GM13976 (cell line): ENCODE measurements at regions not wholly inside any gene's neighbourhood (a gene's known extent, or its start where the extent isn't known, plus 50 kb on each side); places are given as distances from the start of the nearest gene placed in this dataset.
A peak's percentile ranks its signal among the peaks of the same experiment; 100 is the strongest.
"Not testable (repeated sequence)": the region's sequence is repeated elsewhere in the genome, so short reads cannot be mapped to it uniquely, and the experiment has no call there.

Experiments used
- DNase-seq: peaks from one replicate; pipeline ENCODE4 v3.0.0; 2012; ENCODE audit warnings: low spot score
- in situ Hi-C: fragments of 300-500 bp; cut with MboI; formaldehyde crosslinking; loops from one replicate; pipeline ENCODE4 v1.12.0; 2022; ENCODE audit warnings: low sequenced_read_pairs, mixed read lengths, inconsistent platforms; ENCODE audit not compliant: unreplicated experiment
- TF ChIP-seq, protein P1 (sequence below): IDR thresholded peaks from 2 replicates; pipeline ENCODE4 v1.5.1; 2012; ENCODE audit warnings: borderline replicate concordance, mild to moderate bottlenecking; ENCODE audit not compliant: insufficient read depth; ENCODE audit errors: extremely low read depth, missing control alignments, control extremely low read depth

DNA sequence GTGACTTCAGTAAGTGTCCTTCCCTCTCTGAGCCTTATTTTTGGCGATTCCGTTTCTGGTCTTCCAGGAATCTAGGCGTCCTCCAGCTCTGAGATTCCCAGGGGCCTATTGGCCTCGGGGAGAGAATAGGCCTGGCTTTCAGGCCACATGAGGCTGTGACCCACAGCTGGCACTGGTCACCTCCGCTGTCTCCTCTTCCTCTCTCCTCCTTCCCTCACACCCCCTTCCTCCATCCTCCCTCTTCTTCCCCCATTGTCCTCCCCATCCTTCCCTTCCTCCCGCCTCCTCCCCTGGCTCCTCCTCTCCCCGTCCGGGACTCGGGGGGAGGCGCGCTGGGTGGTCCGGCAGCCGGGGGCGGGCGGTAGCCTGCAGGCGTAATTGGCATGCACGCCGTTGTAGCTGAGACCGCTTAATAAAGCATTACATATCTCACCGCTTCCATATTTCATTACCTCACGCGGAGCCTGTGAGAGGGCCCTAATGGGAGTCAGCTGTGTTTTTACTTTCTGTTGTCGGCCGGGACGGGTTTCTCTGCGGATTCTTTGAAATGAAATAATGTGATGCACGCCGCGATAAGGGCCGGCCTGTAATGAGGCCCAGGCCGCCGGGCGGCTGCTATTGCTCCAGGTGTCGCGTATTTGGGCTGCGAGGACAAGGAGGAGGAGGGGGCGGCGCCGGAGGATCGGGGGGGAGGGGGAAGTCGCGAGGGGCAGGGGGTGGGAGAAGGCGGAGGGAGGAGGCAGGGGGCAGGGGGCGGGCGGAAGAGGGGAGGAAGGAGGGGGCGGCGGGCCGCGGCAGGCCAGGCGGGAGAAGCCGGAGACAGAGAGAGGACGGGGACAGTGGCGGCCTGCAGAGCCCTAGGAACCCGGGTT, 95.3 kb downstream of the FOXD2 start:
- TF ChIP-seq, protein P1, sequence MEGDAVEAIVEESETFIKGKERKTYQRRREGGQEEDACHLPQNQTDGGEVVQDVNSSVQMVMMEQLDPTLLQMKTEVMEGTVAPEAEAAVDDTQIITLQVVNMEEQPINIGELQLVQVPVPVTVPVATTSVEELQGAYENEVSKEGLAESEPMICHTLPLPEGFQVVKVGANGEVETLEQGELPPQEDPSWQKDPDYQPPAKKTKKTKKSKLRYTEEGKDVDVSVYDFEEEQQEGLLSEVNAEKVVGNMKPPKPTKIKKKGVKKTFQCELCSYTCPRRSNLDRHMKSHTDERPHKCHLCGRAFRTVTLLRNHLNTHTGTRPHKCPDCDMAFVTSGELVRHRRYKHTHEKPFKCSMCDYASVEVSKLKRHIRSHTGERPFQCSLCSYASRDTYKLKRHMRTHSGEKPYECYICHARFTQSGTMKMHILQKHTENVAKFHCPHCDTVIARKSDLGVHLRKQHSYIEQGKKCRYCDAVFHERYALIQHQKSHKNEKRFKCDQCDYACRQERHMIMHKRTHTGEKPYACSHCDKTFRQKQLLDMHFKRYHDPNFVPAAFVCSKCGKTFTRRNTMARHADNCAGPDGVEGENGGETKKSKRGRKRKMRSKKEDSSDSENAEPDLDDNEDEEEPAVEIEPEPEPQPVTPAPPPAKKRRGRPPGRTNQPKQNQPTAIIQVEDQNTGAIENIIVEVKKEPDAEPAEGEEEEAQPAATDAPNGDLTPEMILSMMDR = no peak
- DNase-seq = peak; percentile 38
- in situ Hi-C loops = no loop called here

- DNase-seq = no peak
- in situ Hi-C loops = no loop called here
- TF ChIP-seq, protein P1 = no peak
These were observed 96.0 kb downstream of the FOXD2 start for GRCh38 chr1:47533793-47534328.

GRCh38 chr1:47534436-47534835, 96.6 kb downstream of the FOXD2 start:
- TF ChIP-seq, protein P1 = no peak
- DNase-seq = no peak
- in situ Hi-C loops = no loop called here

GRCh38 chr1:47536646-47537118, 98.8 kb downstream of the FOXD2 start:
- in situ Hi-C loops = no loop called here
- DNase-seq = no peak
- TF ChIP-seq, protein P1 = no peak

DNA sequence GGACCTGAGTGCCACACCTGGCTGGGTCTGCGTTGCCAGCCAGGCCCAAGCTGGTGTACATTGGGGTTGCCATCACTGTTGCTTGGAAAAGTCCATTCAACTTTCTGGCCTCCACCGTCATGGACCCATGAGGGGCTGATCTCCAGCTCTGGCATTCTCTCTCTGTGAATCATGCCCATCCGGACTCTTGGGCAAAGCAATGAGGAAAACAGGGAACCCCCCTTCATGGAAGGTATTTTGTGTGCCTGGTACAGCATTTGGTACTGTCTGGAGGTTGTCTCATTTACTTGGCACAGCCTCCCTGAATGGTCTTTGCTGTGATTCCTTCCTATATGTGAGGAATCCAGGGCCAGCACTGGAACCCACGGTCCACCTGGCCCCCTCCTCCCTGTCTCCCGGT, 99.4 kb downstream of the FOXD2 start:
- in situ Hi-C loops = no loop called here
- TF ChIP-seq, protein P1 = no peak
- no peak for DNase-seq

GRCh38 chr1:47537966-47538365, 100.1 kb downstream of the FOXD2 start:
- TF ChIP-seq, protein P1 = no peak
- in situ Hi-C loops = no loop called here
- DNase-seq = no peak

DNA sequence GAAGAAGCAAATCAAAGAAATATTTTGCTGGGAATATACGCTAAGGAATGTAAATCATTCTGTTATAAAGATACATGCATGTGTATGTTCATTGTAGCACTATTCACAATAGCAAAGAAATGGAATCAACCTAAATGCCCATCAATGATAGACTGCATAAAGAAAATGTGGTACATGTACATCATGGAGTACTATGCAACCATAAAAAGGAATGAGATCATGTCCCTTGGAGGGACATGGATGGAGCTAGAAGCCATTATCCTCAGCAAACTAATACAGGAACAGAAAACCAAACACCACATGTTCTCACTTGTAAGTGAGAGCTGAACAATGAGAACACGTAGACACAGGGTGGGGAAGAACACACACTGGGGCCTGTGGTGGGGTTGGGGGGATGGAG, 100.7 kb downstream of the FOXD2 start:
- DNase-seq, in situ Hi-C loops: not testable (repeated sequence)

DNA sequence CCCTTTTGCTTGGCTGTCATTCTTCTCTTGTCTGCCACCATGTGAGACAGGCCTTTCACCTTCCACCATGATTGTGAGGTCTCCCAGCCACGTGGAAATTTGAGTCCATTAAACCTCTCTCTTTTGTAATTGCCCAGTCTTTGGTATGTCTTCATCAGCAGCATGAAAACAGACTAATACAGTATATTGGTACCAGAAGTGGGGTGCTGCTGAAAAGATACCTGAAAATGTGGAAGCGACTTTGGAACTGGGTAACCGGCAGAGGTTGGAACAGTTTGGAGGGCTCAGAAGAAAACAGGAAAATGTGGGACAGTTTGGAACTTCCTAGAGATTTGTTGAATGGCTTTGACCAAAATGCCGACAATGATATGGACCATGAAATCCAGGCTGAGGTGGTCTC, 103.9 kb downstream of the FOXD2 start:
- DNase-seq, in situ Hi-C loops: not testable (repeated sequence)

DNA sequence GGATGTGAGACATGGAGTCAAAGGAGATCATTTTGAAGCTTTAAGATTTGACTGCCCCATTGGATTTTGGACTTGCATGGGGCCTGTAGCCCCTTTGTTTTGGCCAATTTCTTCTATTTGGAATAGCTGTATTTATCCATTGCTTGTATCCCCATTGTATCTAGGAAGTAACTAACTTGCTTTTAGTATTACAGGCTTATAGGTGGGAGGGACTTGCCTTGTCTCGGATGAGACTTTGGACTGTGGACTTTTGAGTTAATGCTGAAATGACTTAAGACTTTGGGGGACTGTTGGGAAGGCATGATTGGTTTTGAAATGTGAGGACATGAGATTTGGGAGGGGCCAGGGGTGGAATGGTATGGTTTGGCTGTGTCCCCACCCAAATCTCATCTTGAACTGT, 105.2 kb downstream of the FOXD2 start:
- in situ Hi-C loops, DNase-seq: not testable (repeated sequence)
